NAMALWA (cell line): ENCODE measurements at regions not wholly inside any gene's neighbourhood (a gene's known extent, or its start where the extent isn't known, plus 50 kb on each side); places are given as distances from the start of the nearest gene placed in this dataset.
A peak's percentile ranks its signal among the peaks of the same experiment; 100 is the strongest.

ENCODE experiments used
- DNase-seq: peaks from one replicate; pipeline ENCODE4 v3.0.0-alpha.2; 2015; ENCODE audit warnings: low spot score

- no peak for DNase-seq
These were observed 189.4 kb upstream of the ECI2 start for GRCh38 chr6:4324746-4325145.

- DNase-seq, result no peak
These were observed 187.9 kb upstream of the ECI2 start for GRCh38 chr6:4323322-4323721.

- no peak for DNase-seq
These were observed 187.5 kb upstream of the ECI2 start for GRCh38 chr6:4322846-4323309.

GRCh38 chr6:4322134-4322845 is 186.9 kb upstream of the ECI2 start:
- DNase-seq, result no peak

- no peak for DNase-seq
These were observed 185.5 kb upstream of the ECI2 start for GRCh38 chr6:4320860-4321259.

GRCh38 chr6:4319981-4320683 is 184.8 kb upstream of the ECI2 start:
- DNase-seq, result no peak

- no peak for DNase-seq
These were observed 182.9 kb upstream of the ECI2 start for GRCh38 chr6:4318321-4318720.

- DNase-seq, result peak; percentile 1
These were observed 181.6 kb upstream of the ECI2 start for GRCh38 chr6:4316867-4317400.

- DNase-seq, result no peak
These were observed 178.9 kb upstream of the ECI2 start for GRCh38 chr6:4314201-4314707.

GRCh38 chr6:4313044-4313686 is 177.8 kb upstream of the ECI2 start:
- peak; percentile 3 for DNase-seq

- DNase-seq, result no peak
These were observed 176.8 kb upstream of the ECI2 start for GRCh38 chr6:4311976-4312860.

- DNase-seq, result no peak
These were observed 174.2 kb upstream of the ECI2 start for GRCh38 chr6:4309540-4309939.

GRCh38 chr6:4308364-4308763 is 173.0 kb upstream of the ECI2 start:
- DNase-seq, result no peak

GRCh38 chr6:4304927-4305455 is 169.6 kb upstream of the ECI2 start:
- DNase-seq, result no peak

- DNase-seq, result no peak
These were observed 168.3 kb upstream of the ECI2 start for GRCh38 chr6:4303638-4304037.

- DNase-seq, result no peak
These were observed 167.1 kb upstream of the ECI2 start for GRCh38 chr6:4302524-4302923.

GRCh38 chr6:4301871-4302270 is 166.5 kb upstream of the ECI2 start:
- no peak for DNase-seq

GRCh38 chr6:4300917-4301316 is 165.5 kb upstream of the ECI2 start:
- no peak for DNase-seq

GRCh38 chr6:4299476-4299875 is 164.1 kb upstream of the ECI2 start:
- no peak for DNase-seq

GRCh38 chr6:4297348-4297747 is 162.0 kb upstream of the ECI2 start:
- DNase-seq, result no peak

- DNase-seq, result no peak
These were observed 161.2 kb upstream of the ECI2 start for GRCh38 chr6:4296552-4296951.
